ENCODE measurements at regions not wholly inside any gene's neighbourhood (a gene's known extent, or its start where the extent isn't known, plus 50 kb on each side); places are given as distances from the start of the nearest gene placed in this dataset.

DNA sequence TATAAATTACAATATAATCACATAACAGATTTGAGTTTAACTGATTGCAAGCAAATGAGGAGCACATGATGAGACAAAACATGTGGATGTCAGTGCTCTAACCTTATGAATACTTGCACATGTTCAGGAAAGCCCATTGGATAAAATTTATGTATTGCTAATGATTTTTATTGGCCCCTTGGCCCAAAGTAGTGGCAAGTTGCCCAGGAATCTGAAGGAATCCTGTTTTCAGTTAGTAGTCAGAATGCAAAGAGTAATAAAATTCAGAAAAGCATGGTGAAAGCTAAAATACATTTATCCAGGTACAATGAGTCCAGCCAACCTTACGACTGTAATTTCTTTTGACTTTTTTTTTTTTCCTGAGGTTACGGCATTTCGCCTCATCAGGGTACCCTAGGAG lies 1539.4 kb downstream of the EFNB2 start:
- FAIRE-seq (no peak), DNase-seq (no peak)
- 77 to 88% (median 83%) methylated on average over 3 of the region's 3 CpGs for WGBS, 3 donors

GRCh38 chr13:104993708-104994107 lies 1541.8 kb downstream of the EFNB2 start:
- 47 to 66% (median 54%) methylated on average over 3 of the region's 3 CpGs for WGBS, 3 donors
- DNase-seq (no peak), FAIRE-seq (no peak)
- H3K27me3 ChIP-seq (ENCODE audit: control insufficient read depth in 3 of 3, insufficient read depth in 3 of 3, low read length in 3 of 3): no peaks in the 10 kb centered on the region
- no peak overlapping the region for H3K27ac ChIP-seq (ENCODE audit: low read depth in 1 of 3, low read length in 2 of 3)
- no peak overlapping the region for H3K4me3 ChIP-seq (ENCODE audit: low read depth in 1 of 3, low read length in 3 of 3)
- no peaks in the 10 kb centered on the region for H3K4me1 ChIP-seq (ENCODE audit: control insufficient read depth in 3 of 3, insufficient read depth in 2 of 3, low read depth in 1 of 3, low read length in 2 of 3)
- H3K36me3 ChIP-seq (ENCODE audit: control insufficient read depth in 3 of 3, insufficient read depth in 2 of 3, low read depth in 1 of 3, low read length in 3 of 3): no peaks in the 10 kb centered on the region
- H3K9me3 ChIP-seq (ENCODE audit: control insufficient read depth in 2 of 2, insufficient read depth in 1 of 2, low read depth in 1 of 2, low read length in 1 of 2): no peaks in the 10 kb centered on the region

More for the DNA sequence above, 1539.4 kb downstream of the EFNB2 start:
- H3K27me3 ChIP-seq (ENCODE audit: control insufficient read depth in 3 of 3, insufficient read depth in 3 of 3, low read length in 3 of 3): no peaks in the 10 kb centered on the region
- no peaks in the 10 kb centered on the region for H3K9me3 ChIP-seq (ENCODE audit: control insufficient read depth in 2 of 2, insufficient read depth in 1 of 2, low read depth in 1 of 2, low read length in 1 of 2)
- no peak overlapping the region for H3K27ac ChIP-seq (ENCODE audit: low read depth in 1 of 3, low read length in 2 of 3)
- H3K4me3 ChIP-seq (ENCODE audit: low read depth in 1 of 3, low read length in 3 of 3): no peak overlapping the region
- H3K36me3 ChIP-seq (ENCODE audit: control insufficient read depth in 3 of 3, insufficient read depth in 2 of 3, low read depth in 1 of 3, low read length in 3 of 3): no peaks in the 10 kb centered on the region
- H3K4me1 ChIP-seq (ENCODE audit: control insufficient read depth in 3 of 3, insufficient read depth in 2 of 3, low read depth in 1 of 3, low read length in 2 of 3): no peaks in the 10 kb centered on the region

- DNase-seq (no peak), FAIRE-seq (no peak)
- H3K4me3 ChIP-seq (ENCODE audit: low read depth in 1 of 3, low read length in 3 of 3): no peak overlapping the region
- no peaks in the 10 kb centered on the region for H3K4me1 ChIP-seq (ENCODE audit: control insufficient read depth in 3 of 3, insufficient read depth in 2 of 3, low read depth in 1 of 3, low read length in 2 of 3)
- no peaks in the 10 kb centered on the region for H3K36me3 ChIP-seq (ENCODE audit: control insufficient read depth in 3 of 3, insufficient read depth in 2 of 3, low read depth in 1 of 3, low read length in 3 of 3)
- H3K27ac ChIP-seq (ENCODE audit: low read depth in 1 of 3, low read length in 2 of 3): no peak overlapping the region
- no peaks in the 10 kb centered on the region for H3K9me3 ChIP-seq (ENCODE audit: control insufficient read depth in 2 of 2, insufficient read depth in 1 of 2, low read depth in 1 of 2, low read length in 1 of 2)
- 81 to 85% (median 83%) methylated on average over 5 of the region's 5 CpGs for WGBS, 3 donors
- H3K27me3 ChIP-seq (ENCODE audit: control insufficient read depth in 3 of 3, insufficient read depth in 3 of 3, low read length in 3 of 3): no peaks in the 10 kb centered on the region
These were observed 1547.8 kb downstream of the EFNB2 start for GRCh38 chr13:104987621-104988020.

- Histone ChIP-seq H3K9me3 (ENCODE audit: control insufficient read depth in 2 of 2, insufficient read depth in 1 of 2, low read depth in 1 of 2, low read length in 1 of 2) (no peaks in the 10 kb centered on the region), H3K27me3 (ENCODE audit: control insufficient read depth in 3 of 3, insufficient read depth in 3 of 3, low read length in 3 of 3) (no peaks in the 10 kb centered on the region), H3K4me3 (ENCODE audit: low read depth in 1 of 3, low read length in 3 of 3) (no peak overlapping the region), H3K27ac (ENCODE audit: low read depth in 1 of 3, low read length in 2 of 3) (no peak overlapping the region), H3K36me3 (ENCODE audit: control insufficient read depth in 3 of 3, insufficient read depth in 2 of 3, low read depth in 1 of 3, low read length in 3 of 3) (no peaks in the 10 kb centered on the region), H3K4me1 (ENCODE audit: control insufficient read depth in 3 of 3, insufficient read depth in 2 of 3, low read depth in 1 of 3, low read length in 2 of 3) (no peaks in the 10 kb centered on the region)
- FAIRE-seq (no peak), DNase-seq (peak in 1 of 2 donors; percentile 15)
- 14 to 20% (median 18%) methylated on average over 2 of the region's 2 CpGs for WGBS, 3 donors
These were observed 1551.1 kb downstream of the EFNB2 start for GRCh38 chr13:104984296-104984818.

- no peak overlapping the region for H3K4me3 ChIP-seq (ENCODE audit: low read depth in 1 of 3, low read length in 3 of 3)
- WGBS, 3 donors: 90 to 93% (median 91%) methylated on average over 1 of the region's 1 CpG
- H3K27ac ChIP-seq (ENCODE audit: low read depth in 1 of 3, low read length in 2 of 3): no peak overlapping the region
- FAIRE-seq (no peak), DNase-seq (no peak)
- no peaks in the 10 kb centered on the region for H3K4me1 ChIP-seq (ENCODE audit: control insufficient read depth in 3 of 3, insufficient read depth in 2 of 3, low read depth in 1 of 3, low read length in 2 of 3)
- no peaks in the 10 kb centered on the region for H3K9me3 ChIP-seq (ENCODE audit: control insufficient read depth in 2 of 2, insufficient read depth in 1 of 2, low read depth in 1 of 2, low read length in 1 of 2)
- H3K36me3 ChIP-seq (ENCODE audit: control insufficient read depth in 3 of 3, insufficient read depth in 2 of 3, low read depth in 1 of 3, low read length in 3 of 3): no peaks in the 10 kb centered on the region
- no peaks in the 10 kb centered on the region for H3K27me3 ChIP-seq (ENCODE audit: control insufficient read depth in 3 of 3, insufficient read depth in 3 of 3, low read length in 3 of 3)
These were observed 1551.9 kb downstream of the EFNB2 start for GRCh38 chr13:104983601-104984000.

DNA sequence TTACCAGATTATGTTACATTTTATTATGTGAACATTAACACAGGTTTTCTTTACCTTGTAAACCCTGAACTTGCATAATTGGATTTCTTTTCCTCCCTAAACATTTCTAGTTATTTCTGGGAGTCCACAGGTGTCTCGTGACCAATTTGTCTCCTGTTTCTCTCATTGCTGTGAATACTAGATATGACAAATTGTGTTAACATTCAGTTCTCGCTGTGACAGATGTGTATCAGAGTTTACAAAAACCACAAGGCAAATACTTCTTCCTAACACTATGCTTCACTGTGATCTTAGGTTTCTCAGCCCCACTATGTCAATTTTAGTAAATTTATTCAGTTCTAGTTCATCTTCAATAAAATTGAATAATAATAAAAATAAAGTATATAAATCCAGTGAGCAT lies 1554.9 kb downstream of the EFNB2 start:
- Histone ChIP-seq H3K4me1 (ENCODE audit: control insufficient read depth in 3 of 3, insufficient read depth in 2 of 3, low read depth in 1 of 3, low read length in 2 of 3) (no peaks in the 10 kb centered on the region), H3K27ac (ENCODE audit: low read depth in 1 of 3, low read length in 2 of 3) (no peak overlapping the region), H3K4me3 (ENCODE audit: low read depth in 1 of 3, low read length in 3 of 3) (no peak overlapping the region), H3K36me3 (ENCODE audit: control insufficient read depth in 3 of 3, insufficient read depth in 2 of 3, low read depth in 1 of 3, low read length in 3 of 3) (no peaks in the 10 kb centered on the region), H3K9me3 (ENCODE audit: control insufficient read depth in 2 of 2, insufficient read depth in 1 of 2, low read depth in 1 of 2, low read length in 1 of 2) (no peaks in the 10 kb centered on the region), H3K27me3 (ENCODE audit: control insufficient read depth in 3 of 3, insufficient read depth in 3 of 3, low read length in 3 of 3) (no peaks in the 10 kb centered on the region)
- DNase-seq (no peak), FAIRE-seq (no peak)
- WGBS, 3 donors: 46 to 55% (median 52%) methylated on average over 2 of the region's 2 CpGs

DNA sequence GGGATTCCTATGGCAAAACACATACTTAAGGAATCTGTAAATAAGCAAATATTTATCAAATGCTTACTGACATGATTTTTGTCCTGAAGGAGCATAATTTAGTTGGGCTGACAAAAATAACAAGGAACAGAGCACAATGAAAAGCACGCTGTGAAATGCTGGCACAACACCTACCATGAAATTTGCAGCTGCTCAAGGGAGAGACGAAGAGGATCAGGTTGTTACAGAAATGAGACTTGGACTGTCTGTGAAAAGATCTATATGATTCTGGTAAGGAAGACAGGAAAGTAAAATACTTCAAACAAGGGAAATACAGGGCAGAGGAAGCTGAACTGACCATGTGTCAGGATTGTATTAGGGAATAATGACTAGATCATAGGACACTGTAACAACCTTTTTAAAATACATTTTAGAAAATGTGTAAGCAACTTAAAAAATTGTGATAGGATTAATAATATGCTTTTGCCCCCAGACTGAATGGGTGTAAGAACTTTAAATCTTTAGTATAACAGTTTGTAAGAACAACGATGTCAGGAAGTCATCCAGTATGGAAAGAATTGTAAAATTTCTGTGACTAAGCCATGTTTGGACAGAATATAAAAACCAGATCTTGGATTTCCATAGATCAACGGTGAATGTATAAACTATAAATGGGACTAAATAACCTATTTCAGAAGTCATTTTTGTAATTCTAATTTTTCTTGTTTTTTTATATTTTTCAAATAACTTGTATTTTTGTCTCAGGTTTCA lies 1556.0 kb downstream of the EFNB2 start:
- Histone ChIP-seq H3K27me3 (ENCODE audit: control insufficient read depth in 3 of 3, insufficient read depth in 3 of 3, low read length in 3 of 3) (no peaks in the 10 kb centered on the region), H3K4me3 (ENCODE audit: low read depth in 1 of 3, low read length in 3 of 3) (no peak overlapping the region), H3K4me1 (ENCODE audit: control insufficient read depth in 3 of 3, insufficient read depth in 2 of 3, low read depth in 1 of 3, low read length in 2 of 3) (no peaks in the 10 kb centered on the region), H3K9me3 (ENCODE audit: control insufficient read depth in 2 of 2, insufficient read depth in 1 of 2, low read depth in 1 of 2, low read length in 1 of 2) (no peaks in the 10 kb centered on the region), H3K36me3 (ENCODE audit: control insufficient read depth in 3 of 3, insufficient read depth in 2 of 3, low read depth in 1 of 3, low read length in 3 of 3) (no peaks in the 10 kb centered on the region), H3K27ac (ENCODE audit: low read depth in 1 of 3, low read length in 2 of 3) (no peak overlapping the region)
- DNase-seq (no peak), FAIRE-seq (no peak)
- 65 to 78% (median 71%) methylated on average over 4 of the region's 4 CpGs for WGBS, 3 donors

DNA sequence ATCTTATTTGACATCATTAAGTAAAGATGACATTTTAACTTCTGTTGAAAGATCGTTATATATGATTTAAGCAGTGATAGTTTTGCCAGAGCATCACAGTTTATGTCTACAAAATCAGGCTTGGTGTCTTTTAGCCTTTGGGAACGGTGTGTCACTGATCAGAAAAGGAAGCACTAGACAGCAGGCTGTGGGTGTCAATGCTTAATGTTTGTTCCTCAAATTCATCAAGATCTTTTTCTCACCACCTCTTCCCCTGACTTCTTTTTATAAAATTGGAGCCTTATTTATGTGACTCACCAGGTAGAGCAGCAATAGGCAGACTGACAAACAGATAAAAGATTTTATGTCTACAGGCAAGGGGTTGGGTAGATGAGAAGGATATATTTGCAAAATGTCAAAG lies 1558.5 kb downstream of the EFNB2 start:
- no peak overlapping the region for H3K27ac ChIP-seq (ENCODE audit: low read depth in 1 of 3, low read length in 2 of 3)
- WGBS, 3 donors: 42 to 50% (median 46%) methylated on average over 2 of the region's 2 CpGs
- H3K4me3 ChIP-seq (ENCODE audit: low read depth in 1 of 3, low read length in 3 of 3): no peak overlapping the region
- H3K9me3 ChIP-seq (ENCODE audit: control insufficient read depth in 2 of 2, insufficient read depth in 1 of 2, low read depth in 1 of 2, low read length in 1 of 2): no peaks in the 10 kb centered on the region
- no peaks in the 10 kb centered on the region for H3K4me1 ChIP-seq (ENCODE audit: control insufficient read depth in 3 of 3, insufficient read depth in 2 of 3, low read depth in 1 of 3, low read length in 2 of 3)
- FAIRE-seq (no peak), DNase-seq (no peak)
- H3K36me3 ChIP-seq (ENCODE audit: control insufficient read depth in 3 of 3, insufficient read depth in 2 of 3, low read depth in 1 of 3, low read length in 3 of 3): no peaks in the 10 kb centered on the region
- no peaks in the 10 kb centered on the region for H3K27me3 ChIP-seq (ENCODE audit: control insufficient read depth in 3 of 3, insufficient read depth in 3 of 3, low read length in 3 of 3)

DNA sequence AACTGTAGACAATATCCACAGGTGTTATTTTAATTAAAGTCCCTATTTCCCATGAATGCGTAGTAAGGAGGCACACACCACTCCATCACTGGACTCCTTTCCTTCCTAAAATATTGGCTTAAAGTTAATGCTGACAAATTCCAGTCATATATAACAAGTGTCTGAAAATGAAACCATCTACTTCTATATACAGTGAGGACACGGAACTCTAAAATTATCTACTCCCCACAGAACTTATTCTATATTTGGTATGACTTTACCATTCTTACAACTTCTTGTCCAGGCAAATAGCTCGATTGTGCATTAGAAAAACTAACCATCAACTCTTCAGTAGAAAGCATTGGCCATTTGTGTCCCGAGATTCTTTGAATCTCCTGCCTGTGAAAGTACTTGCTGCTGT lies 1560.2 kb downstream of the EFNB2 start:
- H3K9me3 ChIP-seq (ENCODE audit: control insufficient read depth in 2 of 2, insufficient read depth in 1 of 2, low read depth in 1 of 2, low read length in 1 of 2): no peaks in the 10 kb centered on the region
- H3K4me1 ChIP-seq (ENCODE audit: control insufficient read depth in 3 of 3, insufficient read depth in 2 of 3, low read depth in 1 of 3, low read length in 2 of 3): no peaks in the 10 kb centered on the region
- H3K36me3 ChIP-seq (ENCODE audit: control insufficient read depth in 3 of 3, insufficient read depth in 2 of 3, low read depth in 1 of 3, low read length in 3 of 3): no peaks in the 10 kb centered on the region
- DNase-seq (no peak), FAIRE-seq (no peak)
- H3K27me3 ChIP-seq (ENCODE audit: control insufficient read depth in 3 of 3, insufficient read depth in 3 of 3, low read length in 3 of 3): no peaks in the 10 kb centered on the region
- H3K27ac ChIP-seq (ENCODE audit: low read depth in 1 of 3, low read length in 2 of 3): no peak overlapping the region
- WGBS, 3 donors: 46 to 53% (median 53%) methylated on average over 4 of the region's 4 CpGs
- H3K4me3 ChIP-seq (ENCODE audit: low read depth in 1 of 3, low read length in 3 of 3): no peak overlapping the region
